GM12878 (cell line): ENCODE measurements at regions not wholly inside any gene's neighbourhood (a gene's known extent, or its start where the extent isn't known, plus 50 kb on each side); places are given as distances from the start of the nearest gene placed in this dataset.

ENCODE experiments used
- ATAC-seq: fragments of 200-7000 bp; cut with Tn5 transposase; 3 replicates; pipeline ENCODE4 v1.9.1; 2020; ENCODE audit warnings: mild to moderate bottlenecking, moderate library complexity
- BruUV-seq: library from RNA; stranded (reverse); fragments of 400-500 nt; replicated peaks from 2 replicates; lab custom pipeline; 2021; lab: Mats Ljungman, UMichigan
- CTCF ChIA-PET: fragments of 300-600 bp; sonication (Branson Sonifier 250); formaldehyde crosslinking; extraction: SDS; loops from one replicate; lab custom pipeline; 2021; ENCODE audit warnings: inconsistent platforms; lab: Yijun Ruan, JAX
- POLR2A ChIA-PET: fragments of 350-600 bp; formaldehyde crosslinking; extraction: SDS; loops from one replicate; lab custom pipeline; 2021; ENCODE audit warnings: inconsistent platforms; lab: Charles Lee
- RAD21 ChIA-PET: fragments of 300-600 bp; sonication (Branson Sonifier 250); formaldehyde crosslinking; loops from one replicate; lab custom pipeline; 2023; ENCODE audit warnings: antibody characterized with exemption; ENCODE audit not compliant: unreplicated experiment; lab: Charles Lee
- SMC1A ChIA-PET: fragments of 300-600 bp; sonication (Branson Sonifier 250); formaldehyde crosslinking; loops from one replicate; lab custom pipeline; 2023; ENCODE audit not compliant: unreplicated experiment, uncharacterized antibody; lab: Charles Lee
- DNase-seq: peaks from one replicate; pipeline ENCODE4 v3.0.0-alpha.2; 2011; ENCODE audit warnings: low read depth, low spot score
- FAIRE-seq: peaks from 3 replicates; lab custom pipeline; 2011; peaks lifted over from hg19 to GRCh38; lab: Jason Lieb, UNC
- H2AFZ ChIP-seq: 2 replicates; pipeline ENCODE4 v1.6.0; 2011; ENCODE audit warnings: low read depth, low read length, control low read depth; ENCODE audit not compliant: control insufficient read depth
- H3K27ac ChIP-seq: 2 replicates; pipeline ENCODE4 v1.5.1; 2011; ENCODE audit warnings: control low read depth; ENCODE audit not compliant: control insufficient read depth, insufficient read depth
- H3K27me3 ChIP-seq, 2 experiments: replicated peaks in 1 of 2; 2 replicates each; pipeline versions ENCODE4 v1.6.0 to v1.6.1; 2011; ENCODE audit warnings: low read length in 1 of 2; ENCODE audit not compliant: control insufficient read depth in 2 of 2, insufficient read depth in 2 of 2
- H3K36me3 ChIP-seq, 2 experiments: 2 replicates each; pipeline ENCODE4 v1.5.1; 2011; ENCODE audit warnings: low read length in 1 of 2; ENCODE audit not compliant: control insufficient read depth in 2 of 2, insufficient read depth in 2 of 2
- H3K4me1 ChIP-seq: 2 replicates; pipeline ENCODE4 v1.6.1; 2011; ENCODE audit warnings: mild to moderate bottlenecking, low read length, moderate library complexity, mixed read lengths; ENCODE audit not compliant: control insufficient read depth, insufficient read depth
- H3K4me2 ChIP-seq: 2 replicates; pipeline ENCODE4 v1.6.0; 2011; ENCODE audit warnings: control low read depth; ENCODE audit not compliant: control insufficient read depth, insufficient read depth
- H3K4me3 ChIP-seq: fragments of 200-600 bp; sonication (generic); 2 replicates; pipeline ENCODE4 v1.5.1; 2016
- H3K79me2 ChIP-seq: 2 replicates; pipeline ENCODE4 v1.6.0; 2011; ENCODE audit warnings: low read length; ENCODE audit not compliant: control insufficient read depth, insufficient read depth
- H3K9ac ChIP-seq: 2 replicates; pipeline ENCODE4 v1.8.0; 2011; ENCODE audit warnings: low read length, control low read depth, mixed read lengths; ENCODE audit not compliant: control insufficient read depth, insufficient read depth
- H3K9me3 ChIP-seq: replicated peaks from 3 replicates; pipeline ENCODE4 v1.5.1; 2011; ENCODE audit warnings: mild to moderate bottlenecking, low read length; ENCODE audit not compliant: control insufficient read depth, insufficient read depth
- H4K20me1 ChIP-seq: 2 replicates; pipeline ENCODE4 v1.6.0; 2011; ENCODE audit not compliant: control insufficient read depth, insufficient read depth
- BACH1 ChIP-seq: fragments of 450-650 bp; IDR thresholded peaks from 2 replicates; pipeline ENCODE4 v1.6.1; 2017; ENCODE audit warnings: mild to moderate bottlenecking, borderline replicate concordance
- BCL3 ChIP-seq: IDR thresholded peaks from 2 replicates; pipeline ENCODE4 v1.6.1; 2011; ENCODE audit warnings: borderline replicate concordance, low read depth, mild to moderate bottlenecking, moderate library complexity, low read length; ENCODE audit not compliant: insufficient read depth, poor library complexity, severe bottlenecking
- CHD4 ChIP-seq: fragments of 200-600 bp; sonication (generic); IDR thresholded peaks from 2 replicates; pipeline ENCODE4 v1.6.1; 2016; ENCODE audit warnings: mild to moderate bottlenecking
- DPF2 ChIP-seq: fragments of 450-650 bp; IDR thresholded peaks from 2 replicates; pipeline ENCODE4 v1.6.1; 2017; ENCODE audit warnings: mild to moderate bottlenecking
- E2F8 ChIP-seq: fragments of 450-650 bp; IDR thresholded peaks from 2 replicates; pipeline ENCODE4 v1.6.1; 2018; ENCODE audit warnings: mild to moderate bottlenecking, low read depth, moderate library complexity; ENCODE audit not compliant: partially characterized antibody
- FOXK2 ChIP-seq: fragments of 450-650 bp; IDR thresholded peaks from 2 replicates; pipeline ENCODE4 v1.6.1; 2017; ENCODE audit warnings: mild to moderate bottlenecking, moderate library complexity
- IKZF1 ChIP-seq: fragments of 450-650 bp; conservative IDR thresholded peaks from 2 replicates; pipeline ENCODE4 v1.6.1; 2017; ENCODE audit warnings: antibody characterized with exemption, mild to moderate bottlenecking
- MTA3 ChIP-seq: IDR thresholded peaks from 2 replicates; pipeline ENCODE4 v1.6.1; 2012; ENCODE audit warnings: low read length, inconsistent platforms, borderline replicate concordance
- ZNF207 ChIP-seq: fragments of 450-650 bp; IDR thresholded peaks from 2 replicates; pipeline ENCODE4 v1.6.1; 2014; ENCODE audit warnings: antibody characterized with exemption, mild to moderate bottlenecking, borderline replicate concordance
- WGBS: methylation state at CpG from one replicate; pipeline ENCODE4 v1.1.6; 2016; ENCODE audit warnings: low lambda C conversion rate; ENCODE audit not compliant: insufficient replicate concordance, insufficient coverage; ENCODE audit errors: missing lambda C conversion rate; 5-methylcytosine and 5-hydroxymethylcytosine counted together
- in situ Hi-C: fragments of 300-500 bp; cut with MboI; formaldehyde crosslinking; loops from 9 replicates; pipeline ENCODE4 v1.14.3; 2018; ENCODE audit warnings: mixed read lengths
- intact Hi-C: fragments of 100-400 bp; cut with micrococcal nuclease; formaldehyde crosslinking; loops from one replicate; pipeline ENCODE4 v1.14.2; 2022; ENCODE audit not compliant: unreplicated experiment
- TF ChIP-seq, protein P1 (sequence below): IDR thresholded peaks from 2 replicates; pipeline ENCODE4 v1.6.1; 2011; ENCODE audit warnings: borderline replicate concordance, low read depth, mild to moderate bottlenecking, moderate library complexity, mixed read lengths, low read length; ENCODE audit not compliant: insufficient read depth; ENCODE audit errors: extremely low read length
- TF ChIP-seq, protein P2 (sequence below): IDR thresholded peaks from 2 replicates; pipeline ENCODE4 v1.6.1; 2011; ENCODE audit warnings: mild to moderate bottlenecking, low read depth, low read length, moderate library complexity; ENCODE audit not compliant: insufficient replicate concordance

- TF ChIP-seq, protein P1, sequence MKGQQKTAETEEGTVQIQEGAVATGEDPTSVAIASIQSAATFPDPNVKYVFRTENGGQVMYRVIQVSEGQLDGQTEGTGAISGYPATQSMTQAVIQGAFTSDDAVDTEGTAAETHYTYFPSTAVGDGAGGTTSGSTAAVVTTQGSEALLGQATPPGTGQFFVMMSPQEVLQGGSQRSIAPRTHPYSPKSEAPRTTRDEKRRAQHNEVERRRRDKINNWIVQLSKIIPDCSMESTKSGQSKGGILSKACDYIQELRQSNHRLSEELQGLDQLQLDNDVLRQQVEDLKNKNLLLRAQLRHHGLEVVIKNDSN, result no peak
- TF ChIP-seq, protein P2, sequence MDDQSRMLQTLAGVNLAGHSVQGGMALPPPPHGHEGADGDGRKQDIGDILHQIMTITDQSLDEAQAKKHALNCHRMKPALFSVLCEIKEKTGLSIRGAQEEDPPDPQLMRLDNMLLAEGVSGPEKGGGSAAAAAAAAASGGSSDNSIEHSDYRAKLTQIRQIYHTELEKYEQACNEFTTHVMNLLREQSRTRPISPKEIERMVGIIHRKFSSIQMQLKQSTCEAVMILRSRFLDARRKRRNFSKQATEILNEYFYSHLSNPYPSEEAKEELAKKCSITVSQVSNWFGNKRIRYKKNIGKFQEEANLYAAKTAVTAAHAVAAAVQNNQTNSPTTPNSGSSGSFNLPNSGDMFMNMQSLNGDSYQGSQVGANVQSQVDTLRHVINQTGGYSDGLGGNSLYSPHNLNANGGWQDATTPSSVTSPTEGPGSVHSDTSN, result no peak
- TF ChIP-seq IKZF1, result no peak
- TF ChIP-seq DPF2, result no peak
- no peak for TF ChIP-seq E2F8
- no peak for TF ChIP-seq ZNF207
Measured at GRCh38 chr16:76194616-76195015, 82.6 kb upstream of the CNTNAP4 start (continued).

DNA sequence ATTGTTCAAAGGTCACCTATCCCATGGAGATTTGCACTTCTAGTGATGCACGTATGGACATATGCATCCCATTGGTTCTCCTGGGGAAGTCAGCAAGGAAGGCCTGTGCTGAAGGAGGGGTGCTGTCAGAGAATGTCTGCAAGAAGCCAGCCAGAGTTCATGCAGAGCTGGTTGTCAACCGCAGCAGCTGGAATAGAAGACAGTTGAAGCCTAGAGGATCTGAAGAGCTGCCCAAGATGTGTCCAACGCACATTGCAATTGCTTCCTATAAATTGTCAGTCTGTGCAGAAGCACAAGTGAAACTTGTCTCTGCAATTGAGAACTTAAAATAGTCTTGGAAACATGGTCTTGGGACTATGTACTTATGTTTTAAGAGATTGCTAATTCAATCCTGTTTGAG lies 82.1 kb upstream of the CNTNAP4 start:
- Histone ChIP-seq H3K27ac (no peak overlapping the region), H3K9me3 (no peaks in the 10 kb centered on the region), H3K4me3 (no peak overlapping the region), H3K27me3 (no peaks in the 10 kb centered on the region), H2AFZ (no peak overlapping the region), H3K36me3 (no peaks in the 10 kb centered on the region), H3K4me1 (no peaks in the 10 kb centered on the region), H3K9ac (no peak overlapping the region), H4K20me1 (no peaks in the 10 kb centered on the region), H3K79me2 (no peaks in the 10 kb centered on the region), H3K4me2 (no peak overlapping the region)
- DNase-seq (no peak), ATAC-seq (no peak), FAIRE-seq (no peak)
- intact Hi-C loops (no loop called here), in situ Hi-C loops (no loop called here)
- CTCF ChIA-PET, result no interaction called here
- BruUV-seq, result no TSS peak
- WGBS, result 51% methylated on average over 3 of the region's 3 CpGs
- RAD21 ChIA-PET, result no interaction called here
- SMC1A ChIA-PET, result no interaction called here
- POLR2A ChIA-PET, result no interaction called here
- no peak for TF ChIP-seq FOXK2
- TF ChIP-seq BACH1, result no peak
- TF ChIP-seq MTA3, result no peak
- TF ChIP-seq BCL3, result no peak
- no peak for TF ChIP-seq E2F8
- no peak for TF ChIP-seq CHD4
